Upper lobe of left lung (tissue), 4 donors: ENCODE measurements at regions not wholly inside any gene's neighbourhood (a gene's known extent, or its start where the extent isn't known, plus 50 kb on each side); places are given as distances from the start of the nearest gene placed in this dataset.

Experiments used
- CTCF ChIP-seq, 6 experiments: fragments of 450-650 bp in 4 of 6; fragments of 200-600 bp in 2 of 6; sonication (generic) in 2 of 6; IDR thresholded peaks; one replicate each; pipeline ENCODE4 v1.5.1; 2016 to 2019; ENCODE audit warnings: antibody characterized with exemption in 6 of 6
- EP300 ChIP-seq, 4 donors: sonication (generic); formaldehyde crosslinking; IDR thresholded peaks; one replicate each; pipeline ENCODE4 v1.5.1; 2017; ENCODE audit warnings: antibody characterized with exemption in 4 of 4, control low read depth in 2 of 4
- POLR2A ChIP-seq, 4 donors: fragments of 450-650 bp; IDR thresholded peaks; one replicate each; pipeline ENCODE4 v1.5.1; 2016 to 2017; ENCODE audit warnings: antibody characterized with exemption in 4 of 4, mild to moderate bottlenecking in 2 of 4
- POLR2AphosphoS5 ChIP-seq, 2 donors: sonication (generic); formaldehyde crosslinking; IDR thresholded peaks; one replicate each; pipeline ENCODE4 v1.5.1; 2017; ENCODE audit warnings: antibody characterized with exemption in 2 of 2

- TF ChIP-seq POLR2A (IDR thresholded peaks at IDR 0.05) (no peak), CTCF (IDR thresholded peaks at IDR 0.05) (no peak), POLR2AphosphoS5 (IDR thresholded peaks at IDR 0.05) (no peak), EP300 (IDR thresholded peaks at IDR 0.05) (no peak)
These were observed 463.0 kb downstream of the DHX35 start for GRCh38 chr20:39424962-39425678.
